HG02943 (cell line): ENCODE measurements at regions not wholly inside any gene's neighbourhood (a gene's known extent, or its start where the extent isn't known, plus 50 kb on each side); places are given as distances from the start of the nearest gene placed in this dataset.
"Not testable (repeated sequence)": the region's sequence is repeated elsewhere in the genome, so short reads cannot be mapped to it uniquely, and the experiment has no call there.

Experiments
- ATAC-seq: cut with Tn5 transposase; IDR thresholded peaks from one replicate; pipeline ENCODE4 v1.9.1; 2021; ENCODE audit warnings: mild to moderate bottlenecking, low read depth, moderate library complexity; ENCODE audit not compliant: unreplicated experiment

GRCh38 chr1:184889166-184889565 is 85.1 kb downstream of the NIBAN1 start:
- no peak for ATAC-seq

GRCh38 chr1:184888505-184888904 is 85.8 kb downstream of the NIBAN1 start:
- ATAC-seq: no peak

GRCh38 chr1:184882957-184883815 is 91.1 kb downstream of the NIBAN1 start:
- ATAC-seq: no peak

GRCh38 chr1:184881941-184882913 is 92.1 kb downstream of the NIBAN1 start:
- ATAC-seq: no peak

- no peak for ATAC-seq
These were observed 94.3 kb downstream of the NIBAN1 start for GRCh38 chr1:184879876-184880557.

GRCh38 chr1:184878602-184879001 is 95.7 kb downstream of the NIBAN1 start:
- ATAC-seq: no peak

GRCh38 chr1:184878002-184878401 is 96.3 kb downstream of the NIBAN1 start:
- ATAC-seq: no peak

GRCh38 chr1:184876015-184876414 is 98.3 kb downstream of the NIBAN1 start:
- ATAC-seq: not testable (repeated sequence)

GRCh38 chr1:184875218-184875617 is 99.1 kb downstream of the NIBAN1 start:
- ATAC-seq: no peak

GRCh38 chr1:184870319-184870718 is 104.0 kb downstream of the NIBAN1 start:
- ATAC-seq: no peak

- no peak for ATAC-seq
These were observed 106.2 kb downstream of the NIBAN1 start for GRCh38 chr1:184867866-184868689.

- peak; percentile 96 for ATAC-seq
These were observed 107.1 kb downstream of the NIBAN1 start for GRCh38 chr1:184866991-184867788.

- peak; percentile 24 for ATAC-seq
These were observed 107.7 kb downstream of the NIBAN1 start for GRCh38 chr1:184866586-184866985.

- no peak for ATAC-seq
These were observed 108.5 kb downstream of the NIBAN1 start for GRCh38 chr1:184865831-184866230.

GRCh38 chr1:184861755-184862336 is 107.2 kb upstream of the EDEM3 start:
- ATAC-seq: no peak

- no peak for ATAC-seq
These were observed 106.5 kb upstream of the EDEM3 start for GRCh38 chr1:184860985-184861754.

GRCh38 chr1:184860535-184860934 is 105.9 kb upstream of the EDEM3 start:
- no peak for ATAC-seq
